GM10248 (cell line): ENCODE measurements at regions not wholly inside any gene's neighbourhood (a gene's known extent, or its start where the extent isn't known, plus 50 kb on each side); places are given as distances from the start of the nearest gene placed in this dataset.

Source experiments
- CTCF ChIA-PET: fragments of 300-600 bp; sonication (Branson Sonifier 250); formaldehyde crosslinking; extraction: SDS; loops from one replicate; lab custom pipeline; 2021; ENCODE audit warnings: antibody characterized with exemption; lab: Yijun Ruan, JAX
- POLR2A ChIA-PET: fragments of 350-650 bp; sonication (Branson Sonifier 250); formaldehyde crosslinking; extraction: SDS; loops from one replicate; lab custom pipeline; 2020; ENCODE audit warnings: antibody characterized with exemption; lab: Yijun Ruan, JAX
- DNase-seq: peaks from one replicate; pipeline ENCODE4 v3.0.0; 2012; ENCODE audit errors: extremely low spot score
- CTCF ChIP-seq: IDR thresholded peaks from 2 replicates; pipeline ENCODE4 v1.5.1; 2012; ENCODE audit warnings: mild to moderate bottlenecking, low read depth; ENCODE audit errors: extremely low read depth, missing control alignments, control extremely low read depth

GRCh38 chr22:27385261-27385998, 416.1 kb downstream of the MN1 start:
- ChIA-PET CTCF (no interaction called here), POLR2A (no interaction called here)

GRCh38 chr22:27386186-27386585, 415.4 kb downstream of the MN1 start:
- TF ChIP-seq CTCF, result no peak
- CTCF ChIA-PET, result no interaction called here
- POLR2A ChIA-PET, result no interaction called here
- DNase-seq, result no peak

More at GRCh38 chr22:27385261-27385998, 416.1 kb downstream of the MN1 start:
- TF ChIP-seq CTCF, result no peak
- DNase-seq, result no peak

- no peak for TF ChIP-seq CTCF
- ChIA-PET POLR2A (no interaction called here), CTCF (no interaction called here)
Measured at GRCh38 chr22:27387561-27387960, 414.0 kb downstream of the MN1 start.

GRCh38 chr22:27388090-27388600, 413.4 kb downstream of the MN1 start:
- DNase-seq, result no peak
- no peak for TF ChIP-seq CTCF
- CTCF ChIA-PET, result no interaction called here
- POLR2A ChIA-PET, result no interaction called here

More at GRCh38 chr22:27387561-27387960, 414.0 kb downstream of the MN1 start:
- no peak for DNase-seq

GRCh38 chr22:27389727-27390075, 411.9 kb downstream of the MN1 start:
- no peak for TF ChIP-seq CTCF
- ChIA-PET POLR2A (no interaction called here), CTCF (no interaction called here)
- DNase-seq, result no peak

GRCh38 chr22:27391092-27391770, 410.3 kb downstream of the MN1 start:
- POLR2A ChIA-PET, result no interaction called here
- CTCF ChIA-PET, result no interaction called here
- DNase-seq, result no peak
- TF ChIP-seq CTCF, result no peak
